GM21515 (cell line): ENCODE measurements at regions not wholly inside any gene's neighbourhood (a gene's known extent, or its start where the extent isn't known, plus 50 kb on each side); places are given as distances from the start of the nearest gene placed in this dataset.

Experiments used
- ATAC-seq: cut with Tn5 transposase; IDR thresholded peaks from one replicate; pipeline ENCODE4 v1.9.1; 2021; ENCODE audit not compliant: unreplicated experiment

DNA sequence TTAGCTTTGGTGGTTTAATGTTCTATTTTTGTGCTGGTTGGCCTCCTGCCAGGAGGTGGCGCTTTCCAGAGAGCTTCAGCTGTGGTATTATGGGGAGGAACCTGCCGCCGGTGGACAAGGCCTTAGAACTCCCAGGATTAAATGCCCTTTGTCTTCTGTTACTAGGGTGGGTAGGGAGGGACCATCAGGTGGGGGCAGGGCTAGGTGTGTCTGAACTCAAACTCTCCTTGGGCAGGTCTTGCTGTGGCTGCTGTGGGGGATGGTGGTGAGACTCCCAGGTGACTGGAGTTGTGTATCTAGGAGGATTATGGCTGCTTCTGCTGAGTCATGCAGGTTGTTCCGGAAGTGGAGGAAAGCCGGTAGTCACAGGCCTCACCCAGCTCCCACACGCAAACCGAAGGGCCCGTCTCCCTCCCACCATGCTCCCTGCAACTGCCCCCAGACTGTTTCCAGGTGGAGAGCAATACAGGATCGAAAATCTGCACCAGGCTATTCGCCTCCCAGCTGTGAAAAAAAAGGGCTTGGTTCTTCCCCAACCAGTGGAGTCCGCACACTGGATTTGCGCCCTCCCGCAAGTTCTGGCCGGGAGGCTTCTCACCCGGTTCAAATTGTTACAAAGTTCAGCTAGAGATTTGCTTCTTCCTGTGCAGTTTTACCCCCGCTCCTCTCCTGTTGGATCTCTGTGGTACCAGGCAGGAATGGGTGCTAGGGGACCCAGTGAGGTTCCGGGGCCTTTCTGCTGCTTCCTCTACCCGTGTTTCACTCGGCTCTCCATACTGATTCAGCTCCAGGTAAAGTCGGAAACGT is 220.5 kb downstream of the CENPF start:
- no peak for ATAC-seq

DNA sequence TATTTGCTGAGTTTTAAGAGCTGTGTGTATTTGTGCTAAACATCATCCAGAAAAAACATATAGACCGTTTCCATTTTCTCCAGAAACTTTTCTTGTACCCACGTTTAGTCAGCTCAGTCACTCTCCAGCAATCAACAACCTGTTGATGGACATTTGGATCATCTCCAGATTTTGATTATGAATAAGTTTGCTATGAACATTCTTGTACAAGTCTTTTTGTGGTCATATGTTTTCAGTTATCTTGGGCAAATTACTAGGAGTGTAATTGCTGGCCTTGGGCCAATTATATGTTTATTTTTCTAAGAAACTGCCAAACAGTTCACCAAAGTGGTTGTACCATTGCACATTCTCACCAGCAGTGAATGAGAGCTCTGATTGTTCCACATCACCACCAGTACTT is 221.8 kb downstream of the CENPF start:
- no peak for ATAC-seq

DNA sequence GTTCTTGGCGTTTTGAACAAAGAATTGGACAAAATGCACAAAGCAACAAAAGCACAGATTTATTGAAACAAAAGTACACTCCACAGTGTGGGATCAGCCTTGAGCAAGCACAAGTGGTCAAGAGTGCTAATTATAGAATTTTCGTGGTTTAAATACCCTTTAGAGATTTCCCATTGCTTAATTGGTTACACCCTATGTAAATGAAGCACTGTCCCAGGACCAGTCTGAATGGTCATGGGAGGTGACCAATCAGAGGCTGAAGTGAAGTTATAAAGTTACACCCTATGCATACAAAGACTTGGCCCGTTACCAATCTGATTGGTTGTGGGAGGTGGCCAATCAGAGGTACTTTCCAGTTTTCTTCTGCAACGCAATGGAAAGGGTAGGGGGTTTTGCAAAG is 223.6 kb downstream of the CENPF start:
- ATAC-seq: no peak

DNA sequence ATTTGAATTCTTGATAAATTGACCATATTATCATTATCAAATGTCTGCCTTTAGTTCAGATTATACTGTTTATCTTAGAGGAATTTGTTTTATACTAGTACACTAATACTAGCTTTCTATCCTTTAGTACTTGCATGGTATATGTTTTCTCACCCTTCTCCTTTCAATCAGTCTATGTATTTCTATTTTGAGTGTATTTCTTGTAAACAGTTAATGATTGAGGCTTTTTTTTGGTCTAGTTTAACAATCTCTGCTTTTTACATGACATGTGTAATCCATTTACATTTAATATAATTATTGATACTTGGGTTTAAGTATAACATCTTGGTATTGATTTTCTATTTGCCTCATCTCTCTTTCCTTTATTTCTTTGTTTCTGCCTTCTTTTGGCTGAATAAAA is 224.9 kb downstream of the CENPF start:
- no peak for ATAC-seq

DNA sequence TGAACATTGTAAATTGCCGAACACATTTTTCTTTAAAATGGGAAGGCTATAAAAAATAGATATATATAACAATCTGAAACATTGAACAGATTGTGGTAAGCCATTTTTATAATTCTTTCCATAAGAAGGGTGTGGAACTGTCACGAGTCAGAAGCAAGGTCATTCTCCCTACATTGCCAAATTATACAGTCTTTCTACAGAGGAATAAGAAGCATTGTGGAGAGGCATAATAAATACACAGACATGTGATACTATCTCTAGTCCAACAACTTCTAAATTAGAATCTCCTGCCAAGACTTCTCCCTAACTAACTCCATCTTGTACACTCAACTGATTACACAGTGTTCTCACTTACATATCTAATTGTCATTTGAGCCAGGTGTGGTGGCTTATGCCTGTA is 227.9 kb downstream of the CENPF start:
- ATAC-seq: no peak

DNA sequence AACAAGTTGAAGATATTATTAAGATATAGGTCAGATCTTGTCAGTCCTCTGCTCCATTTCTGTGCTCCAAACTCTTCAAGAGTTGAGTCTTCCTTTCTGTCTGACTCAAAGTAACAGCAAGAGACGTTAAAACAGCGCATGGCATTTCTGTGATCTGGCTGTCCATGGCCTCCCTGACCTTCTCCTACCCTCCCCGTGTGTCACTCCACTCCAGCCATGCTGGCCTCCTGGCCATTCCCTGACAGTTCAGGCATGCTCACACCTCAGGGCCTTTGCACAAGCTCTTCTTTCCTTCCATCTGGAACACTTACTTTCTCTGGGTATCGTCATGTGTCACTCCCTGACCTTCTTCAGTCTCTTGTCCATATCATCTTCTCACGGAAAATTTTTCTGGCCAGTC is 229.0 kb downstream of the CENPF start:
- no peak for ATAC-seq

DNA sequence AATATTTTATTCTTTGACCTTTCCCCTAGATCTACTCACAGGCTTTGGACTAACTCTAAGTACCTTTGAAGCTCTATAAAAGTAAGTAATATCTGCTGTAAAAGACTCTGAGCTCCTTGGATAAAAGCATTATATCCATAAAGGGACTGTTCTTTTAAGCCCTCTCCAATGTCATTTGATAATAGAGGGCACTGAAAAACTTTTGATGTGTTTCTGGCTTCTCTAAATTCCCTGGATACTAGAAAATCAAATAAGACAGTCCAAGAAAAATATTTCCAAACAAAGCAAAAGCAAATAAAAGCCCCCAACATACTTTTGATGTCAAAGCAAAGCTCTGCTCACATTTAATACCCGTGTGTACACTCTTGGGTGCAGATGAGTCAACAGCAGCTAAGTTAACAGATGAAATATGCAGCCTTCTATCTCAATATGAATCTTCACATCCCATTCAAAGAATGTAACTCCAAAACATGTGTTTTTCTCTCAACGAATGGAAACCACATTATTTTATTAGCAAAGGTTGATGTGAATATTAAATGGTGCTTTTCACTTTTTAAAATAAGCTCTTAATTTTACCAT is 230.3 kb downstream of the CENPF start:
- ATAC-seq: no peak

DNA sequence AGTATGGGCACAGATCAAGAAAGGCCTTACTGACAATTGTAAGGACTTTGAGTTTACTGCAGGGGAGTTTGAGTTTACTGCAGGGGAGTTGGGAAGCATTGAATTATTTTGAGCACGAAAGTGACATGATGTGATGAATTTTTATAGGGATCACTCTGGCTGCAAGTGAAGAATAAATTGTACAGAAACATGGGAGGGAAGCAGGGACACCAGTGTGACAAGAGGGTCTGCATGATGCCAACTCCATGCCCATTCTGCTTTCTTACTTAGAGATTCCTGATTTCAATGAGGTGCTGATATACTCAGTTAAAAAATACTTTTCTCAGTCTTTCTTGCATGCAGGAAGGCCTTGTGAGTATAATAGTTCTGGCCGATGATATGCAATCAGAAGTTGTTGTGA is 234.4 kb downstream of the CENPF start:
- ATAC-seq: no peak

DNA sequence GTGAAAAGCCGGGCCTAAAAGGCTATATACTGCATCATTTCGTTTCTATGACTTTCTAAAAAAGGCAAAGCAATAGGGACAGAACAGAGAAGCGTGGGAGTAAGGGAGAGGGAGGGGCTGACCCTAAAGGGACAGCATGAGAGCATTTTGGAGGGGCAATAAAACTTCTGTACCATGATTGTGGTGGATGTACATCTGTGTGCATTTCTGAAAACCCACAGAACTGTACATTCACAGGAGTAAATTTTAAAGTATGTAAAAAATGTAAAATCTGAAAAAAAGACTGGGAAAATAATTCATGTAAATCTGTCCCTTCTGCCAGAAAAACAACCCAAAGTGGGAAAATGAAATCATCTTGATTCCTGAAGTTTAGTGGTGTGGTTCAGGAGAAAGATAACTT is 235.4 kb downstream of the CENPF start:
- ATAC-seq: no peak

DNA sequence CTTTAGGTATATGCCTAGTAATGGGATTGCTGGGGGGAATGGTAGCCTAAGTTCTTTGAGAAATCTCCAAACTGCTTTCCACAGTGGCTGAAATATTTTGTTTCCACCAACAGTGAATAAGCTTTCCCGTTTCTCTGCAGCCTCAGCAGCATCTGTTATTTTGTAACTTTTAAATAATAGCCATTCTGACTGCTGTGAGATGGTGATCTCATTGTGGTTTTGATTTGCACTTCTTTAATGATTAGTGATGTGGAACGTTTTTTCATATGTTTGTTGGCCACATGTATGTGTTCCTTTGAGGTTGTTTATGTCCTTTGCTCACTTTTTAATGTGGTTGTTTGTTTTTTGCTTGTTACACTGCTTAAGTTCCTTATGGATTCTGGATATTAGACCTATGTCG is 237.4 kb downstream of the CENPF start:
- ATAC-seq: no peak

DNA sequence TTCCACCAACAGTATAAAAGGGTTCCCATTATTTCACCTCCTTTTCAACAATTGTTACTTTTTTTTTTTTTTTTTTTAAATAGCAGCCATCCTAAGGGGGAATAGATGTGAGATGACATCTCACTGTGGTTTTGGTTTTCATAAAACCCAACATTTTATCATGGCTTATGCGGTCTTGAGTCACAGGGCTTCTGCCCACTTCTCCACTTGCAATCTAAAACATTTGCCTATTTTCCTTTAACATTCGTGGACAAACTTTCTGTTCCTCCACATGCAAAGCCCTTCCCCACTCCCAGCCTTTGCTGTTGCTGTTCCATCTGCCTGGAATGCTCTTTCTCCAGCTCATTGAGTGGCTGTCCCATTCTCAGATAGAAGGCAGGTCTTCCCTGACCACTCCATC is 239.7 kb upstream of the KCNK2 start:
- no peak for ATAC-seq

DNA sequence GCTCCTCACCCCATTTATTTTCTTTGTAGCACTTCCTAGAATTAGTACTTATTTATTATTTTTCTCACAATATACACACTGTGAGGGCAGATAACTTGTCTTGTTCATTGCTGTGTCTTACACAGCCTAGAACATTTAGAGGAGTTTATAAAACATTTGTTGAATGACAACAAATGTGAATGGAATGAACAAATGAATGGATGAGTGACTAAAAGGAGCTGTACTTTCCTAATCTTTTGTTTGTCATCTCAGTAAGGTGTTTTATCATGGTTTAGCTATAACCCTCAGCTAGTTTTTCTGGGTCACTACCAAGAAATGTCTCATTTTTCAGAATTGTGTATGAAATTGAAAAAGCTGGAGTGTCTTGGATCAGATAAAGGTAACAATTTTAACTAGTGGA is 239.3 kb upstream of the KCNK2 start:
- no peak for ATAC-seq

DNA sequence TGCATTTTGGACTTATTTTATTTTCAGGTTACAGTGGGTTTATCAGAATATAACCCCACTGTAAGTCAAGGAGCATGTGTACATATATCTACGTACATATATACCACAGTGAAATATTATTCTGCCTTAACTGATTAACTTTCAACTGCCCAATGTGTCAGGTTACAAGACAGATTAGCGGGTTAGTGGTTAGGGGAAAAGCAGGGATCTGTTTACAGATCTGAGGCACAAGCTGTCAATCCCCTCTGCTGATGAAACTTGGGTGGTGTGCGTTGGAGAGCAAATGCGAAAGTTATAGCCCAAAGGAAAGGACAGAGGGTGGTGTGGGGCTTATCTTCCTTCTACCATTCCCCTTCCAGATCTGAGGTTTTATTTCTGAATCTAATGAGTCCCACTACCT is 238.2 kb upstream of the KCNK2 start:
- no peak for ATAC-seq

DNA sequence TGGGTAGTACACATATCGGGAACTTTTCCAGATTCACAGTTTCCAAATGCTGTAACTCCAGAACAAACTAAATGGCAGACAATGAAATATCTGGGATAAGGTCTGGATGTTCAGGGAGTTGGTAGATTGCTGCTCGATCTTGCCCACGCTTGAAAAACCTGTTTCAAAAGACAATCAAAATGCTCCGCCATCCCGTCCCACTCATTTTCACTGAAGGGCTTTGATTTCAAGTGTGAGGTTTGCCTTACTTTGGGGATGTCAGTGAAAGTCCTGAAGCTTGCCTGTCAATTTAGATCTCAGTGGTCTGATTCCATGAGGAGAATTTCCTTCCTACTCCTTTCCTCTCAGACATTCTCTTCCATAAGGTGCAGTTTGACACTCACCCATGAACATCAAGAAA is 236.3 kb upstream of the KCNK2 start:
- ATAC-seq: no peak

DNA sequence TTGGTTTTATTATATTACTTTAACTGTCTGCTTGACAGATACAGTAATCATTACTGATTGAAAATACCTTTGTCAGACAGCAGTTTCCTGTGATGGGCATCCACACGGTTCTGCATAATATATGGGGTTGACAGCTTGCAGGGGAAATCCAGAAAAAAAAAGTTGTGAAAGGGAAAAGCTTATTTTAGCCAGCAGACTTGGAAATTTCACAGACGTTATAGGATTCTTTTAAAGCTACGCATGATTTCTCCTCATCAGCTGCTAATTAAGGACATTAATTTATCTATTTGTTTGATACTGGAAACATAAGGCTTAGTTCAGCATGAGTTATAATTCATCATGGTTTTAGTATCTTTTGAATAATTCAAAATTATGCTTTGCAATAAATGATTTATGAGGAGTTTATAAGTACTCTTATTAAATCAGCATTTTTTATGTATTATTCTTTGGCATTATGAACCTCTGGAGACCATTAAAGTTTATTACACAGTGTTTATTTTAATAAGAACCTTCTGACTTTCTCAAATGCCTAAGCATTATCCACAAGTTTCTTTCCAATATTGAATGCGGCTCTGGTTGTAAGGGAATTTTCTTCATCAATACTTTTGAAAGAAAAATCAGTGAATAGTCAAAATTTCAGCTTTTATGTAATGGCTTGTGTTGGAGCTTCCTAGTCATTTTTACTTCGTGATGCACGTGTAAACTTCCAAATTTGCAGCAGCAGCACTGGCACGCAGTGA is 235.3 kb upstream of the KCNK2 start:
- no peak for ATAC-seq

DNA sequence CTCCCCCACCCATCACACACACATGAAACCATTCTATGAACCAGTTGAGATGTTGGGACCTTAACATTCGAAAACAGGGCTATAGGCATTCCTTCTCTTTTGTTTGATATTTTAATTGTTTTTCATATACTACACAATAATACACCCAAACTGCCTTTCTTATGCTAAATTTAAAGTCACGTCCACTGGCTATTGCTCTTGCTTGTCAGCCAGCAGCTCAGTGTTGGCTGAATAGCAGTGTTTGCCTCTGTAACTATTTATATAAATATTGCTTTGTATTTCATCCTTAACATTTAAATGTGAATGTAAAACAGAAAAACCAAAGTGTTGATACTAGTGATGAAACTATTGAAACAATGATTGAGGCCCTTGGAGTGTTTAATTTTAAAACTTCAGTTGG is 234.4 kb upstream of the KCNK2 start:
- ATAC-seq: no peak

DNA sequence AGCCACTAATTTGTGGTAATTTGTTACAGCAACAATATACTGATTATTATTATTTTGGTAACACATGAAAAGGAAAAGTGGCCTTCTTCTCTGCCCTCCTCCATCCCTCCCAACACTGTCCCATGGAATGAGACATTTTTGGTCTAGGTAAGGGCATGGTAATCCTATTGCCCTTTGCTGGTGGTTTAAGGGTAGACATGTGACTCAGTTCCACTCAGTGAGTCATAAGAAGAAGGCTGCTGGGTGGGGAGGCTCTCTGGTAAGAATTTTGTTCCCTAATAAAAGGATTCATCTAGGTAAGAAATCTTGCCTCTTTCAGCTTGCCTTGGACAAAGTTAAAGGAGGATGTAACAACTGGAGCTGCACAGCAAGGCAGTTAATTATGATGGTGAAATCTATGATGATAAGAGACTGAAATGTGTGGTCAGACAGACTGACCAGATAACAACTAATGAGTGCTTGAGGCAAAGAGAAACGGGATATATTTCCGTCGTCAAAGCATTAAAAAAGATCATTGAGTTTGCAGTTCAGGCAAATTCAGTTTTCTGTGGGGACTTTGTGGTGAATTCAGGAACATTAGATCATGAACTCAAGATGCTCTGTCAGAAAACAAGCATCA is 232.0 kb upstream of the KCNK2 start:
- ATAC-seq: no peak

DNA sequence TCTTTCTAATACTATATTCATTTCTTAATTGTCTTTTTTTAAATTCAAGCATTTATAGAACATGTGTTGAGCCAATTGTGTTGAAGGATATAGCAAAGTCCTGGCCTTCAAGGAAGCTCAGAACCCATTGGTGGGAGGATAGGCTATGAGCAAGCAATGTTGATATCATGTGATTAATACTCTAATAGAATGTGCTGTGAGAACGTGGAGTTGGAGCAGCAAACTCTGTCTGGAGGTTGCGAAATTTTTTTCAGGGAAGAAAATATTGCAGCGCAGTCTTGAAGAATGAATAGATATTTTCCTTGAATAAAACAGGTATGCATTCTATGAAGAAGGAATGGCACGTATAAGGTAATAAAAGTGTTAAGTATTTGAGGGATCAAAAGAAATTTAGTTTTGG is 229.2 kb upstream of the KCNK2 start:
- no peak for ATAC-seq

DNA sequence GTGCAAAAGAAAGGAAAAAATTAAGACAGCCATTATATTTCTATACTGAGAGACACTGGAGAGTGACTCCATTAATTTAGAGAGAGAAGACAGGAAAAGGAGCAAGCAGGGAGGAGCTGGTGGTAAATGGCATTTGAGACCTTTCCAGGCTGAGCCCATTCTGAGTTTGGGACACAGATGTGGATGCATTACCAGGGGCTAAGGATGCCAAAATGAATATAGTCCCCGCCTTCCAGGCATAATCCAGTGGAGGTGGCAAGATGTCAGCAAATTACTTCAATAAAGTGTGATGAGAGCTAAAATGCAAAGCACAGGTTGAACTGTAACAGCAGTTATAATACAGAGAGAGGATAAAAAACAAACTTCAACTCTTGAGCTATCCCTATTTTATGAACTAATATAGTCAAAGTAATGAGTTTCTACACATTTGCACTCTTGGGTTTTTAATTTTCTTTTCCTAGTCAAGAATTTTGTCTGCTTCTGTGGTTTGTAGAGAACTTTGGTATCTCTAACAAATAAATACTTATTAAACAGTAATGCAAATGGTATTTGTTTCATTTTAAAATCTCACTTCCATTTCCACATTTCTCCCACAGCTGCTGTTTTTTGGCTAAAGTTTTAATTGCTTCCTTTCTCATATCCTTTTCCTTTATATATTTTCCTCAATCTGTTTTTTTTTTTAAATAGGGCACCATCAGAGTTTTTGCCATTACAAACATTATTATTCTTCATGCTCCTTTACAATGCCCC is 228.2 kb upstream of the KCNK2 start:
- no peak for ATAC-seq

DNA sequence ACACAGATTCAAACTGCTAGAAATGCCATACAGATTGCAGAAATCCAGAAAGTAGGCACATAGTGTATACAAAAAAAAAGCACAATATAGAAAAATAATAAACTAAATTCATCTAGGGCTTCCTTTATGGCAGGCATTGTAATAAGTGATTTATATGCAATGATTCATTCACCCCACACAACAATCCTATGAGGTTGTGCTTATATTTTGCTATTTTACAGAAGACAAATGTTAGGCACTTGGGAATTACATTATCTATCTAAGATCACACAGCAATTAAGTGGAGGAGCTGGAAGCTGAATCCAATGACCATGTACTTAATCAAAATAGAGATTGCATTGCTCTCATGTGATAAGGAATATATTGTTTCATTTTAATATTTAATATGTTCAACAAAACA is 225.7 kb upstream of the KCNK2 start:
- no peak for ATAC-seq

DNA sequence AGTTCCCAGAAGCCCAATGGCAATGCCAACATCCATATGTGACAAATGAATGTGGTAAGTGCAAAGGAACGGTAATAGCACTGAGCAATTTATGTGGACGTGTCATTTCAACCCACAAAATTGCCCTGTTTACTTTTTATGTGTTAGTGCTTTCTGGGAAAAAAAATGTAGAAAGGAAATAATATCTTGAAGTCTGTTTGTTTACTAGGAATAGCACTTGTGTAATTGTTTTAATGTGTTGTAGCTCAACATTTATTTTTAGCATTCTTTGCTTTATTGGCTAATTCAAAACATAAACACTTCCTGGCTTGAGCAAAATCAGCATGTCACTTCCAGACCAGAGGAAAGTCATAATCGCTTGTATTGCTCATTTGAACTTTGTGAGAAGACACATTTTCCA is 224.8 kb upstream of the KCNK2 start:
- ATAC-seq: no peak
